Lower leg skin (tissue), 4 donors: ENCODE measurements at regions not wholly inside any gene's neighbourhood (a gene's known extent, or its start where the extent isn't known, plus 50 kb on each side); places are given as distances from the start of the nearest gene placed in this dataset.

Source experiments
- DNase-seq, 2 donors: peaks; one replicate each; pipeline ENCODE4 v3.0.0-alpha.2; 2019; ENCODE audit warnings: low spot score in 2 of 2
- H3K4me3 ChIP-seq: fragments of 200-600 bp; sonication (generic); 2 replicates; pipeline ENCODE4 v1.5.1; 2017; ENCODE audit warnings: mild to moderate bottlenecking, low read depth; ENCODE audit not compliant: poor library complexity, severe bottlenecking
- POLR2A ChIP-seq, 2 donors: fragments of 450-650 bp; IDR thresholded peaks; one replicate each; pipeline ENCODE4 v1.6.1; 2016 to 2017; ENCODE audit warnings: antibody characterized with exemption in 2 of 2, mild to moderate bottlenecking in 1 of 2, moderate library complexity in 1 of 2
- WGBS, 2 donors: methylation state at CpG; one replicate each; pipeline ENCODE4 v1.1.5; 2018; 5-methylcytosine and 5-hydroxymethylcytosine counted together
- intact Hi-C: fragments of 100-400 bp; cut with DNase I; formaldehyde crosslinking; loops from one replicate; pipeline ENCODE4 v1.15.0; 2023; ENCODE audit warnings: low total_unique reads
- TF ChIP-seq, protein P1 (sequence below), 3 donors: fragments of 450-650 bp; IDR thresholded peaks; one replicate each; pipeline ENCODE4 v1.5.1; 2016; ENCODE audit warnings: antibody characterized with exemption in 3 of 3, mild to moderate bottlenecking in 3 of 3, moderate library complexity in 2 of 3

DNA sequence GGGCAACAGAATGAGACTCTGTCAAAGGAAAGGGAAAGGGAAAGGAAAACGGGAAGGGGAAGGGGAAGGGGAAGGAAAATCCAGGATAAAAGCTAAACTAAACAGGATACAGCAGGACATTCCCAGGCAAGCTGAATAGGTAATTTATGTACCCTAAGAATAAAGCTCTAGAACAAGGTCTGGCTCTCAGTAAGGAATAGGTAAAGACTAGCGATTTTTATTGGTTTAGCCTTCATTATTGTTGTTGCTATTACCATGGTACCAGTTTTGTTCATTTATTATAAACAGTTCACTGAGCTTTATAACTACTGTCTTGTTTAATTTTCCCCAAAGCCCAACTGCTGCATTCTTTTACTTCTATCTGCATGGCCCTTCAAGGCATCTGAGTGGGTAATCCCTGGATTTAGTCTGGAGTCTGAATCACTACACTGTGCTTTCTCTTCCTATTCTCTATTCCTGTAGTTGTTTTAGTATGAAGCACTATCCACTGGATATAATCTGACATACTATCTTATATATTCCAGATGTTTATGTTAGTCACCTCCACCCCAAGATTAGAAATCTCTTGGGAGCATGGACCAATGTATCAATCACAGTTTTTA lies 127.1 kb upstream of the TANK start:
- no peak for DNase-seq
- 74 to 77% methylated on average over 2 of the region's 2 CpGs for WGBS, 2 donors
- H3K4me3 ChIP-seq = no peak overlapping the region
- no peak for TF ChIP-seq POLR2A (IDR thresholded peaks at IDR 0.05)
- TF ChIP-seq, protein P1, sequence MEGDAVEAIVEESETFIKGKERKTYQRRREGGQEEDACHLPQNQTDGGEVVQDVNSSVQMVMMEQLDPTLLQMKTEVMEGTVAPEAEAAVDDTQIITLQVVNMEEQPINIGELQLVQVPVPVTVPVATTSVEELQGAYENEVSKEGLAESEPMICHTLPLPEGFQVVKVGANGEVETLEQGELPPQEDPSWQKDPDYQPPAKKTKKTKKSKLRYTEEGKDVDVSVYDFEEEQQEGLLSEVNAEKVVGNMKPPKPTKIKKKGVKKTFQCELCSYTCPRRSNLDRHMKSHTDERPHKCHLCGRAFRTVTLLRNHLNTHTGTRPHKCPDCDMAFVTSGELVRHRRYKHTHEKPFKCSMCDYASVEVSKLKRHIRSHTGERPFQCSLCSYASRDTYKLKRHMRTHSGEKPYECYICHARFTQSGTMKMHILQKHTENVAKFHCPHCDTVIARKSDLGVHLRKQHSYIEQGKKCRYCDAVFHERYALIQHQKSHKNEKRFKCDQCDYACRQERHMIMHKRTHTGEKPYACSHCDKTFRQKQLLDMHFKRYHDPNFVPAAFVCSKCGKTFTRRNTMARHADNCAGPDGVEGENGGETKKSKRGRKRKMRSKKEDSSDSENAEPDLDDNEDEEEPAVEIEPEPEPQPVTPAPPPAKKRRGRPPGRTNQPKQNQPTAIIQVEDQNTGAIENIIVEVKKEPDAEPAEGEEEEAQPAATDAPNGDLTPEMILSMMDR (IDR thresholded peaks at IDR 0.05) = no peak
- intact Hi-C loops = no loop called here

- intact Hi-C loops = no loop called here
- H3K4me3 ChIP-seq = no peak overlapping the region
- WGBS, 2 donors = 46 to 53% methylated on average over 1 of the region's 1 CpG
- DNase-seq = no peak
- TF ChIP-seq, protein P1 (IDR thresholded peaks at IDR 0.05) = no peak
- no peak for TF ChIP-seq POLR2A (IDR thresholded peaks at IDR 0.05)
Observed at GRCh38 chr2:161036926-161037325, 123.3 kb upstream of the TANK start.

DNA sequence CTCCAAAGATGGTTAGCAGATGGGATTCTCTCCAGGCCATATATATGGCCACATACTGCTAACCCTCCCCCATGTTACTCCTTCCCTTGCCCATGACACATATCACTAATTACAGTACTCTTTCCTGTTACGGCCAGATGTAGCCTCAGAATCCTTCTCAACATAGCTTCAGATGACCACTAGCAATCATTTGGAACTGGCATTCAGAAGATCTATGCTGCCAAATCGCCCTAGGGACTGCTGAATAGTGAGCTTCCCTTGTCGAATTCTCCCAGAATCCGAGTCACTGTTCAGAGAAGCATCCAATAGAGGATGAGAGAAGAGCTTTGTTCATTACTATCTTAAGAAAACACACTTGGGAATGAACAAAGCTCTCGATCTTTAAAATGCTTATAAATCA lies 121.2 kb upstream of the TANK start:
- intact Hi-C loops = no loop called here
- no peak for DNase-seq
- no peak overlapping the region for H3K4me3 ChIP-seq
- no peak for TF ChIP-seq POLR2A (IDR thresholded peaks at IDR 0.05)
- TF ChIP-seq, protein P1 (IDR thresholded peaks at IDR 0.05) = no peak
- 75 to 82% methylated on average over 5 of the region's 5 CpGs for WGBS, 2 donors

GRCh38 chr2:161041356-161041755 lies 118.9 kb upstream of the TANK start:
- H3K4me3 ChIP-seq = no peak overlapping the region
- intact Hi-C loops = no loop called here
- no peak for TF ChIP-seq POLR2A (IDR thresholded peaks at IDR 0.05)
- TF ChIP-seq, protein P1 (IDR thresholded peaks at IDR 0.05) = no peak
- no peak for DNase-seq
- WGBS, 2 donors = 72 to 83% methylated on average over 2 of the region's 2 CpGs

DNA sequence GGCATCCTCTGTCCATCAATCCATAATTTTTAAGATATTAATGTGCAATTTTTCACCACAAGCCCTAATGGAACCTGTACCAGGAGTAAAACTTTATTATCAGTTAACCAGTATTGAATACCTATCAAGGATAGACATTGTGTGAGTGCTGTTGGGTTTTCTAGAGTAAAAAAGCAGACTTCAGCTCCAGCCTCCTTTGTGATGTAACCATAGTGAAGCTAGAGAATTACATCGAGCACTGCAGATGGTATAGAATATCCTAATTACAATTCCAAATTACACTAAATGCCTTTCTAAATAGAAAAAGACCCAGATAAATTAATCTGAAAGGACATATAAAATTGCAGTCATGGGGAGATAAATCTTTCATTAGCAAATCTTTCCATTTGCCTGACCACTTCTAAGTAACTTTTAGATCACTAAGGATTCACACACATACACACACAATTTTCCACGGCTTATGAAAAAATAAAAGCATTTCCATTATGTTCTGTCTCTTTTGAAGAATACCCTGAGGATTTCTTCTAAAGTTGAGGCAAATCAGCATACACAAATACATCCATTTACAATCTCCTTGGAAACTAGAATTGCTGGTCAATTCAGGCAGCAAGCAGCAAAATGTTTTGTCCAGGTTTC lies 117.1 kb upstream of the TANK start:
- intact Hi-C loops = no loop called here
- WGBS, 2 donors = 63 to 71% methylated on average over 2 of the region's 2 CpGs
- no peak for DNase-seq
- H3K4me3 ChIP-seq = no peak overlapping the region
- TF ChIP-seq, protein P1 (IDR thresholded peaks at IDR 0.05) = no peak
- no peak for TF ChIP-seq POLR2A (IDR thresholded peaks at IDR 0.05)
